ENCODE measurements at regions not wholly inside any gene's neighbourhood (a gene's known extent, or its start where the extent isn't known, plus 50 kb on each side); places are given as distances from the start of the nearest gene placed in this dataset.

GRCh38 chr11:134524201-134524600, 112.2 kb upstream of the B3GAT1 start:
- Histone ChIP-seq H2BK5ac (ENCODE audit: insufficient read length, low read length) (no peak overlapping the region), H3K18ac (ENCODE audit: insufficient read length, low read depth, low read length) (no peak overlapping the region), H2BK15ac (ENCODE audit: low read depth, low read length) (no peak overlapping the region), H3K4ac (ENCODE audit: low read depth, low read length) (no peak overlapping the region), H4K8ac (replicated peaks; ENCODE audit: insufficient read length, low read depth, low read length) (no peak overlapping the region), H4K5ac (ENCODE audit: insufficient read length, low read depth, low read length) (no peak overlapping the region), H3K9me3 (ENCODE audit: control insufficient read depth, low read depth, low read length) (no peaks in the 10 kb centered on the region), H3K79me2 (ENCODE audit: insufficient read depth, low read length) (no peaks in the 10 kb centered on the region), H4K20me1 (ENCODE audit: control insufficient read depth, insufficient read depth, insufficient read length) (no peaks in the 10 kb centered on the region), H2BK20ac (ENCODE audit: low read depth, low read length, poor library complexity, severe bottlenecking) (no peak overlapping the region), H2BK12ac (ENCODE audit: insufficient read length, low read depth, low read length) (no peak overlapping the region), H3K79me1 (ENCODE audit: insufficient read depth, low read depth, low read length, poor library complexity, severe bottlenecking) (no peaks in the 10 kb centered on the region), H2BK120ac (ENCODE audit: low read depth, low read length, poor library complexity, severe bottlenecking) (no peak overlapping the region), H4K91ac (ENCODE audit: insufficient read length, low read depth, low read length) (no peak overlapping the region), H3T11ph (ENCODE audit: low read length) (no peak overlapping the region), H2AK5ac (ENCODE audit: insufficient read length, low read length) (no peak overlapping the region), H3K23ac (ENCODE audit: insufficient read length, low read depth, low read length) (no peak overlapping the region), H3K9ac (ENCODE audit: extremely low read depth, insufficient read length, low read length) (no peak overlapping the region), H3K27ac (ENCODE audit: insufficient read length, low read depth, low read length) (no peak overlapping the region), H3K4me2 (ENCODE audit: insufficient read depth, insufficient read length, low read length) (no peak overlapping the region), H3K27me3 (ENCODE audit: insufficient read depth, low read length) (no peaks in the 10 kb centered on the region), H3K14ac (ENCODE audit: insufficient read depth, low read length) (no peak overlapping the region), H3K4me1 (ENCODE audit: insufficient read depth, low read length) (no peaks in the 10 kb centered on the region), H3K56ac (ENCODE audit: insufficient read length, low read depth, low read length) (no peak overlapping the region), H2AFZ (ENCODE audit: low read length) (no peak overlapping the region), H3K23me2 (ENCODE audit: insufficient read length, low read depth, low read length, poor library complexity, severe bottlenecking) (no peaks in the 10 kb centered on the region)
- no peak for TF ChIP-seq CTCF (conservative IDR thresholded peaks at IDR 0.05)
- no peaks in the 10 kb centered on the region; a peak in 2 of 5 replicates for H3K9me3 Mint-ChIP-seq
- H3K27ac Mint-ChIP-seq, result no peak overlapping the region
- no peak for DNase-seq
- H3K4me3 Mint-ChIP-seq, result no peak overlapping the region
- H3K36me3 Mint-ChIP-seq (ENCODE audit: insufficient read depth in 1 of 3, low read depth in 3 of 3), result no peaks in the 10 kb centered on the region; a peak in 1 of 7 replicates
- no CpG with 5 or more reads among the region's 25 CpGs for WGBS (ENCODE audit: extremely low coverage, insufficient read length, low lambda C conversion rate)
- H3K27me3 Mint-ChIP-seq (ENCODE audit: low read depth), result peaks cover 4% of the 10 kb centered on the region
- H3K4me1 Mint-ChIP-seq, result peaks cover 18 to 24% of the 10 kb centered on the region in 2 experiments
